UCSD-AML1 (cell line): ENCODE measurements at regions not wholly inside any gene's neighbourhood (a gene's known extent, or its start where the extent isn't known, plus 50 kb on each side); places are given as distances from the start of the nearest gene placed in this dataset.

Experiments
- DNase-seq: peaks from one replicate; lab custom pipeline; 2025; ENCODE audit not compliant: unreplicated experiment; lab: John Stamatoyannopoulos, UW

DNA sequence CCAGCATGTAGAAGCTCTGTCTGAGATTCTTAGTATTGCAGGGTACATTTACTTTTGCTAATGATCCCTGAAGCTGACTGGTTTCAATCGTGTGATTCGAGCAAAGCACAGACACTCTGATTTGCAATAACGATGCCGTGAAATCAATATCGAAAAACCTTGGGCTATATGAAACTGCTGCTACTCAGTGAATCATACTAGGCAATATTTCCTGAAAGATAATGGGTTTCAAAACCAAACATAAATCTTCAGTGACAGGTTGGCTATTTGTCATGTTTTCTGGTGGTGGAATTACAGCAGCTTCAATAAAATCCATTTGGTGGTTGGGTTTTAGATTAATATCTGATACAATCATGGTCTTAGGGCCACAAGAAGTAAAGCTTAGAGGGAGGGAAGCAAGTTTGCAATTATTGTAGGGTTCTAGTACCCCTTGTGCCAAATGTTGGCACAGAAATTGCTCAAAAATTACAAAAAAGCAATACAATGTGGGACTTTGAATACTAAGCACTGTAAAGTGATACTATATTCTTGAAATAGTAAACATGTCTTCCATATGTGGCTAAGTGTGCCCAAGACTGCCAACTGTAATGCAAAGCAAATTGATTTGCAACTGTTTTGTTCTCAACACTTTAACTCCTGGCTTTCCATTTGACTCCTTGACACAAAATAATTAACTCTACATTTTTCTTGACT lies 112.4 kb upstream of the JAZF1 start:
- DNase-seq: no peak

DNA sequence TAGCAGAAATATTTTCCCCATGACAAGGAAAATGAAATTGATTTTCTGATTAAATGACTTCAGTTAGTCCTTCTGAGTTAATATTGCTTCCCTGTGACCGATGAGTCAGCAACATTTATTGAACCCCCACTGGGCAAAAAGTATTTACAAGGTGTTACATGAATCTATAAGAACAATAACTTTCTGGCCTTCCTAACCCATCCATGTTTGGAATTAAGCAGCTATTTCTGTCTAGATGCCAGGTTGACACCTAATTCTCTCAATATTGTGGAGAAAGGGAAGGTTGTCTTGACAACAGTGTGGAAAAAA lies 112.9 kb upstream of the JAZF1 start:
- DNase-seq: no peak

DNA sequence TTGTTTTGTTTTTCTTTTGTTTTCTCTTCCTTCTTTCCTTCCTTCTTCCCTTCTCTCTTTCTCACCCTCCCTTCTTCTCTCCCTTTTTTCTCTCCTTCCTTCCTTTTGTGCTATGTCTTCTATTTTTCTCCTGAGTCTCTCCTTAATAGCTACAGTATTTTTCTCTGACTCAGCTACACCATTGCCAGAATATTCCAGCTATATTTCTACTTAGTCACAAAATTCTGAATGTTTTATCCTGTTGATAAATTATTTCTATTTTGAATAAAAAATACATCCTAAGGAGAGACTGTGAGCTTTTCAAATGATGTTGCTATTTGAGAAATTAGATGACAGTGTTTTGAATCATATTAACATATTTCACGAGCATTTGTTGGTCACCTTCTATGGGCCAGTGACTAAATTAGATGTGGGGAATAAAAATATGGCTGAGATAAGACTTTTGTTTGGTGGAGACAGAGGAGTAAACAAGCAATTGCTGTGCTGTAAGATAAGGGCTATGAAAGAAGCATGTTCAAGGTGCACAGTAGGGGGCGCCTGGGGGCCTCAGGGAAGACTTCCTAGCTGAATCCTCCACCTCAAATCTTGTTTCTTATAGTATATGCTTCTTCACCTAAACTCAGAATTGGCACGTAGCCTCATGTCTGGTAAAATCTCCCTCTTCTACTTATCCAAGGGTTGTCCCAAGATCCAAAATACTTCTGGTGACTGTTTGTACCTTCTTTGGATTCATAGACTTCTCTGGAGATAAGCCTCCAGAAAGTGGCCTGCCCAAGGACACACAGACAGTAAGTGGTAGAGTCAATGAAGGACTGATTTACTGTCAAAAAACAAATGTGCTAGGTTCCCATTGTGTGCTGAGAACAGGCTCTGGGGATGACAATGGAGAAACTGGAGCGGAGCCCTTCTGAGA lies 115.5 kb upstream of the CREB5 start:
- DNase-seq: no peak

DNA sequence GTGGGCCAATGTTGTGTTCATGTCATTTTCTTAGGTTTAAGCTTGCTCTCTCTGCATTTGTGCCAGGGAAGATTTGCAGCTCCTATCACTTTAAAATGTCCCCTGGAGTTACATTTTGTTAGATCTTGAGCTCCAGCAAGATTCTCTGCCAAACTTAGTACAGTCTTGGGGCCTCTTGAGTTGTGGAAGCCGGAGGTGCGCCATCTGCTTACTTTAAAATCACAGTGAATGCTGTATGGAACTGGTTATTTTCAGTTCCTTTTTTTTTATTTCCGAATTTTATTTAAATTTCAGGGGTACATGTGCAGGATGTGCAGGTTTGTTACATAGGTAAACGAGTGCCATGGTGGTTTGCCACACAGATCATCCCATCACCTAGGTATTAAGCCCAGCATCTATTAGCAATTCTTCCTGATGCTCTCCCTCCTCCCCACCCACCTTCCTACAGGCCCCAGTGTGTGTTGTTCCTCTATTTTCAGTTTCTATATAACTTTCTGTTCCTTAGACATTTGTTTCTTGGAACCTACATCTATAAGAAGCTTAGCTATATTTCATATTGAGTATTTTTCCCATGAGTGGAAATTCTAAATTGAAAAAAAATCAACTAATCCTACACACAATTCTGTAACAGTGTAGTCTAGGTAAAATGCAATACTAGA lies 114.4 kb upstream of the CREB5 start:
- no peak for DNase-seq

DNA sequence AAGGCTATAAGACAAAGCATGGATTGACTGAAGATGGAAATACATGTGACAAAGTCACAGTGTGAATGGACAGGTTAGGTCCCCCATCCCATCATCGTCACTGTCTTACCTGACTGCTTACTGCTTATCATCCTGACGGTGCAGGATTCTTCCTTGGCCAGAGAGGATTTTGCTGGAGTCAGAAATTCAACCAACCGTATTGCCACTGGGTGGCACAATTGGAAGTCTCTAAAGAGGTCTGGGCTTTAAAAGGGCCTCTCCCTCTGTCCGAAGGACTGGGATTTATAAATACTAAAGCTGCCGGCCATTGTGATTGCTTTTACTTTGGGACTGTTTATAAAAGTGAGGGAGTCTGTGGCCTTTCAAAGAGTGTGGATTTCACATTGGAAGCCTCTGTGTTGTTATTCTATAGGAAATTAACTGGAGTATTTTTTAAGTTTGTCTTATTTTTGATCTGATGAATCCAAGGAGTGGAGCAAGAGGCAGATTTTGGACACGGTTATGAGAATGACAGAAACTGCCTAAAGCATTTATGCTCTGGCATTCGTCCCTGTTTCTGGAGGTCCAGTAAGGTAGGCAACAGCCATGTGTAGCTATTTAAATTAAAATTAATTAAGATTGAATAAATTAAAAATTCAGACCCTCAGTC lies 113.3 kb upstream of the CREB5 start:
- no peak for DNase-seq

DNA sequence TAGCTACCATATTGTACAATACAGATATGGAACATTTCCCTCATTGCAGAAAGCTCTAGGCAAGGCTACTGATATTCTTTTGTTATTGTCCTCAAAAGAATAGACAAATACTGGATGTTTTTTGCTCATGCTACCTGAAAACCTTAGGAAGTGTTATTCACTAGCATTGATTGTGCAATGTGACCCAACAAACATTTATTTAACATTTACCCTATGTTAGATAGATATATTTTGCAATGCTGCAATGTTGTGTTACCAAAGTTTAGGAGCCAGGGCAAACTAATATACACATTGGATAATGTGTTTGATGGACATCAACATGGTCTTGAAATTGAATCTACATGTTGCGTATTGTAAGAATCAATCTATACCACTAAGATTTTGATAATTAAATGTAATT lies 112.8 kb upstream of the CREB5 start:
- DNase-seq: no peak

DNA sequence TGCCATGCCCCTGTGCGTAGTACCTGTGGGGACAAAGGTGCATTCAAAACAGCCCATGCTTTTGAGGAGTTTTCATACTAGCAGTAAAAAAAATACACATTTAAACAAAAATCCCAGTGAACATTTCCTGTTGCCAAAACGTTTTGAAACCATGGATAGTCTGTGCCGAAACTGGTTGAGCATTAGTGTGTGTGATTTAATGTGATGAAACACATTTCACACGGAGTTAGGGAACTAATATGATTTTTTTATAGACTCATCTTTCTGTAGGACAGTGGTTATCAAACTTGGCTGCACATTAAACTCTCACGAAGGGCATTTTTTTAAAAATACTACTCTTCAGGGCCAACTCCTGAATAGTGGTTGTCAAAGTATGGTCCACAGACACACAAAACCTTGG lies 111.8 kb upstream of the CREB5 start:
- no peak for DNase-seq

DNA sequence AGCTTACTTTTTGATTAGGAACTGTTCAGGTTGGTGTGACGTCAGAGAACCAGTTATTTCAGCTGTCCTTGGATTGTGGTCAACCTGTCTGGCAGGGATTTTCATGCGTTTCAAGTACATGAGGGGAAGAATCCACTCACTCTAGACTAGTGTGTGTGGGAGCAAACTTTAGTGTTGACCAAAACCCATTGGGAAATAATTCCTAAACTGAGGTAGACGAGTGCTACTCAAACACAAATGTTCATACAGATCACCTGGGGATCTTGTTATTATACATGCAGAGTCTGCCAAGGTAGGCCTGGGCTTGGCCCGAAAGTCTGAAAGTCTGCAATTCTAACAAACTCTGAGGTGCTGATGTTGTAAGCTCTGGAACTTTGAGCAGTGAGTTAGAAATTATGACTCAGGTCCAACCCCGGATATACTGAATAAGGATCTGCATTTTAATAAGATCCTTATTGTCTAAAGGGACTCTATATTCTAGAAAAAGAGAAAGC lies 111.1 kb upstream of the CREB5 start:
- no peak for DNase-seq

DNA sequence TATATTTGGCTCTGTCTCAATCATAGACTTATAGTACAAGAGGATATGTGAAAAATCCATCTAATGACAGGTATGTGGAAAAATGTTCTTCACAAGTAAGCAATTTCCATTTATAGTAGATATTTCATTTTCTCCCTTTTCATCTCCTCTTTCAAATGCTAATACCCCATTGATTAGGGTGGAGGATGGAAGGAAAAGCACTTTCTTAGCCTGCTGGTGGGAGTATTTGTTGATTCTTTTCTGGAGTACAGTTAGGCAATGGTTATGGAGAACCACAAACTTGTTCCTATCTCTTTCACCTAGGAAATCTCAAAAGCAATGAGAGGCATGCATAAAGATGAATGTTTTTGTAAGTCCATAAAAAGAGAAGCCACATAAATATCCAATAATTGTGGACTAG lies 108.0 kb upstream of the CREB5 start:
- no peak for DNase-seq

DNA sequence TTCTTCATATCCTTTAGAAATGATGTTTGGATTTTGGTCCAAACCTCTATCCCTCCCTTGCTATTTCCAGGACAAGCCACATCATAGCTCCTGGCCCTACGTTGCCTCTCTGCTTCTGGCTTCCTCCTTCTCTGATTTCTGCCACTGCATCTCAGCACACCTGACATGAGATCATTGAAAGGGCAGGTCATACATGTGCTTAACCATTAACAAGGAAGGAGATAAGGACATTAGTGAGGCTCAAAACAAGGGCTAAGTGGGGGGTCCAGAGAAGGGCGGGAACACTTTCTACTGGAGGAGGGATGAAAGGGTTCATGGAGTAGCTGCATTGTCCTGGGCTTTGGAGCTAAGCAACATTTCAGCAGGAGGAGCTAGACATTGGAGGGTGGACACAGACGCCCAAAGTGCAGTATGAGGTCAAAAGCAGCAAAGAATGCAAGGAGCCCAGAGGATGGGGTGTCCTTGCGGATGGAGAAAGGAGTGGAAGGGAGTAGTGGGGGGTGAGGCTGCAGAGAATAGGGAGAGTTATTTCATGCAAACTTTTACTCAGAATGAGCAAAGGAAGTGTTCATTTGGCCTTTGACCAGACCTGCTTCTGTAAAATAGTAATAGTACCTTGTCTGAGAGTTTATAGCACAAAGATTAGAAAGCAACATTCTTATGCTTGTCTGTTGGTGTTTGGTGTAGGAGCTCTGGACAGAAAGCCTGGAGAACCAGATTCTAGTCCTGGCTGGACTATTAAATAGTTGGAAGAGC lies 102.4 kb upstream of the CREB5 start:
- no peak for DNase-seq

DNA sequence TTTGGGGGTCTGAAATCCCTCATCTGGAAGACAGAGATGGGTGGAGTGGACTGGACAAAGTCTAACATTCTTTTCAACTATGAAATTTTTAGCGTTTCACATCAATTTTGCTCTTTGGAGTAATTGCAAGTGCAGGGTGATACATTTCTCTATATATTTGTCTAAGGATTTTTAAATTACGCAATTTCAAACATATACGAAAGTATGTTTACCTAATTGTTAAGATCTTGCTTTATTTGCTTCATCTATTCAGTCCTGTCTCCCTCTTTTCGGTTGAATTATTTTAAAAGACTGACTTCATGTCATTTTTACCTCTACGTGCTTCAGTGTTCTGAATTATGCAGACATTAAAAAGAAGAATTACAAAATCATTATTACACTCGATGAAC lies 101.9 kb upstream of the CREB5 start:
- DNase-seq: no peak

DNA sequence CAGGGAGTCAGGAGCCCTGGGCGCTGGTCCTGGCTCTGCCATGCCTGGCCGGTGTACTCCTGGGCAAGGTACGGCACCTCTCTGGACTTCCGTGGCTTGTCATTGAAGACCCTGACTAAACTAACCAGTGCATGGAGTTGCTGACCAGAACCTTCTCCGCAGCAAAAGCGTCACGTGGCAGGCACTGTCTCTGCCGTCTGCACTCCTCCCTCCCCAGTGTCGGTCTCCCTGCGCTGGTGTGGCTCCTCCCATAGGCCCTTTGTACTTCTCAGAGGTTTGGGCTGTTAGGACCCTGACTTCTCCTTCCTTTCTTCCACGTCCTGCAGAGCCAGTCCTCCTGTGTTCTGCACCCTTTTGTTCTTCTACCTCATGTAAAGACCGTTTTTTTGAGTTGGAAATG lies 100.6 kb upstream of the CREB5 start:
- no peak for DNase-seq

DNA sequence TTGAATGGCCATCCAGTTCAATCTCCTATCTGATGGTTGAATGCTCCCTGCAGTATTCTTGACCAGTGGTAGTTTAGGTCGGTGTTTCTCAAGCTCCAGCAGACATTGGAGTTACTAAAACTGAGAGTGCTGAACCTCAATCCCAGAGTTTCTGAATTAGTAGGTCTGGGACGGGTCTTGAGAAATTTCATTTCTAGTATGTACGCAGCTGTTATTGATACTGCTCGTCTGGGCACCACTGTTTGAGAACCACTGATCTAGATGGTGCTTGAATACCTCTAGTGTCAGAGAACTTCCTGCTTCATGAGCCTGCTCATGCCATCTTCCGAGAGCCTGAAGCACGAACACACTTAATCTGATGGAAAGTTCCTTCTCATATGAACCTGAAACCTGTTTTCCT lies 99.4 kb upstream of the CREB5 start:
- no peak for DNase-seq

DNA sequence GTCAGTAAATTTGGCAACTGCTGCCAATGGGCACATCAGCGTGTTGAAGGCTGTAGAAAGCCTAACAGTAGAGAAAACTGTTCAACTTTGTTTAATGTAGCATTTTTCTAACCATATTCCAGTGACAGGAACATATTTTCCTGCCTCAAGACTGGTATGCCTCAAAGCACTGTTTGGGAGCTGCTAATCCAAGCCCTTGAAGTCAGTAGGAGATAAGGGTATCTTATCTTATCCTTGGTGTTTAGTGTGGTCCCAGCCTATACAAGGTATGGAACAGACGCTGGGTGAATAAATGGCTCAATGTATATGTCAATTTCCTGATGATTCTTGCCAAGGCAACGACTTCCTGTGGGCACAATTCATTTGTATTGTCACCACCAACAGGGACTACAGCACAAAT lies 97.5 kb upstream of the CREB5 start:
- no peak for DNase-seq

DNA sequence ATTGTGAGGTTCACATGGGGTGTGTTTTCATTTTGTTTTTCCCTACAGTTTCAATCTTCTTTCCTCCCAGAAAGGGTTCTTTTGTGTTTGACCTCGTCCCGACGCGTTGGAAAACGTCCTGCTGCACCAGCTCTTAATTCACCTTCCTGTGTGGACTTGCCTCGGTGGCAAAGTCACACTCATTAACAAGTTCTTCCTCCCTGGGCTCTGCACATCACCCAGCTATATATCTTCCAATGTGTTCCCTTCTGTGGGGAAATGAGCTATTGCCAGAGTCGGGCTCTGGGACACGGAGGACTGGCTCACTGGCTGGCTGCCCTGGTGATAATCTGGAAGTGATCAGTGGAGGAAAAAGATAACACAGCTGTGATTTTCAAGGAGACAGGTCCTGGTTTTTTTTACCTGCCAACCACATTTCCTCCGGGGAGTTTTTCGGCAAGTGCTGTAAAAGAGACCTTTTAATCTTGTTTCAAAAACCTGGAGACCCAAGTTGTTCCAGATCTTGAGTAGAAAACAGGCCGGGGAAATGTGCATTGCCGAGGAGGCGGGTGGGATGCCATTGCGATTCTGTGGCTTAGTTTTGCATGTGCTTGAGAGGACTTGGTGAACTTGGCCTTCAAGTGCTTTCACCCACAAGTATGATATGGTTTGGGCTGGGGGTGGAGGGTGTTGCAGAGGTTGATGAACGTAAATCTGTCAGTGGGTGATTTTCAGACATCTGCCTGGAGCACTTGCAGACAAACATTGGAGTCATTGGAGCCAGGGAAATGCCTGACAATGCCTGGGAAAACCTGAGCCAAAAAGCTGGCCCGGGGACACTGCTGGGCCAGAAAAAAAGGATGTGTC lies 96.5 kb upstream of the CREB5 start:
- DNase-seq: no peak

DNA sequence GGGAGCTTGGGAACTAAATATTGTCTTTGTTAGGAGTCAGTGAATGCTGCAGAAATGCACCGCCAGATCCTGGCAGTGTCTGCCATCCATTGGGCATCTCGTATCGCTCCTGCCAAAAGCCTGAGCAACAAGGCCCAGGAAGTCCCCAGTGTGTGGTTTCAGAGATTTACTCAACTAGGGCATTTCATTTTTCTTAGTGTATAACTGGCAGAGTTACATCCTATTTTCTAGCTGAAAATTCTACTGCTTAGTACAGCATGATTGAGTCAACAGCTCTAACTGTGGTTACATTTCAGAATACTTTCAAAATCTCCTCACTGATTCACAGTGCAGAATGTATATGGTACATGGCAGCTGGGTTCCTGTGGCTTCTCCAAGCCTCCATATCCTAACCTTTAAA lies 95.8 kb upstream of the CREB5 start:
- DNase-seq: no peak

DNA sequence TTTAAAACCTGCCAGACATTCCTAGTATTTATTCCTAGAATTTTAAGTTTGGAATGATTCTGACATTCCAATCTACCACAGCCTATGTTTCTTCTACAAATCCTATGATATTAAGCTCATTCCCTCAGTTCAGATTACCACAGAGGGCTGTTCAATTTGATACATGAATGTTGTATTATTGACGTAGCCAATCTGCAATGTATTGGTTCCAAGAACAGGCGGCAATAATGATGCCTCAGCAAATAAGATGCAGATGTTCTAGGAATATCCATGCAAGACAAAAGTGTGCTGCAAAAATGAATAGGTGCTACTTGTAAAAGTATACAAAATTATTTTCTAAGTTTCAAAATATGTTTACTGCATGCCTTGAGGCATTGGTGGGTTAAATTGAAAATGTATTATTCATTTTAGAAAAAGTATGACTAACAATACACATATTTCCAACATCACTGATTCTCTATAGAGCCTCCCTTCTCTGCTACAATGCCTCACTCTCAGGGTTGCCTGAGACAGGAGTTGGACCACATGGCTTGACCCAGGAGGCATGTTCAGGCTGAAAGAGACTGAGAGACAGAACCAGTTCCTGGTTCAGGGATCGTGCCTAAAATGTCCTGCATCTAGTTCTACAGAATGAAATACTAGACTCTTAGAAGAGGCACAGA lies 94.1 kb upstream of the CREB5 start:
- no peak for DNase-seq

DNA sequence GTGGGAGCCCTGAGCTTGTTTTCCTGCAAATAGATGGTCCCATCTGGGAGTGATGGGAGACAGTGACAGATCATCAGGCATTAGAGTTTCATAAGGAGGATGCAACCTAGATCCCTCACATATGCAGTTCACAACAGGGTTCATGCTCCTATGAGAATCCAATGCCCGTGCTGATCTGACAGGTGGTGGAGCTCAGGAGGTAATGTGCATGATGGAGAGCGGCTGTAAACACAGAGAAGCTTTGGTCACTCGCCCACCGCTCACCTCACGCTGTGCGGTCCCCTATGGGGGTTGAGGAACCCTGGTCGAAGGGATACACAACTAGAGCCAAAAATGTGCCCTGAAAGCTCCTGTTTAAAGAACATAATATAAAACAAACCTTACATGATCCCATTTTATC lies 88.5 kb upstream of the CREB5 start:
- DNase-seq: no peak

DNA sequence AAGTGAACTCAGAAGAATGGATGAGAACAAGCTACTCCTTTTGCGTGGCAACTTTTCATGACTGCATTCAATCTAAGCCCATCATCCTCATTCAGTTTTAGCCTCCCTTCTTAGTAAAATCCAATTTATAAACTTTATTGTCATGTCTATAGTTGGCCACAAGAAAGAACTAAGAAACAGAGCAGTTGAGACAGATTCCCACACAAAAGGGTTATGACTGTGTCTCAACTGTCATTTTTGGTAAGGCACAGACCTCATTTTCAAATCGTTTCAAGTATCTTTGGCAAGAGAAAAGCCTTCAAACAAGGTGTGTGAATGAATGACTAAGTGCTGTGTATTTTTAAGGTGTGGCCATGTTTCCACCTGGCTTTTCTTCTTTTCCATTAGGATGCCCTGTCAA lies 84.2 kb upstream of the CREB5 start:
- no peak for DNase-seq
